EH (cell line): ENCODE measurements at regions not wholly inside any gene's neighbourhood (a gene's known extent, or its start where the extent isn't known, plus 50 kb on each side); places are given as distances from the start of the nearest gene placed in this dataset.
A peak's percentile ranks its signal among the peaks of the same experiment; 100 is the strongest.
"Not testable (repeated sequence)": the region's sequence is repeated elsewhere in the genome, so short reads cannot be mapped to it uniquely, and the experiment has no call there.

Source experiments
- DNase-seq: peaks from one replicate; pipeline ENCODE4 v3.0.0-alpha.2; 2015; ENCODE audit warnings: low read depth

DNA sequence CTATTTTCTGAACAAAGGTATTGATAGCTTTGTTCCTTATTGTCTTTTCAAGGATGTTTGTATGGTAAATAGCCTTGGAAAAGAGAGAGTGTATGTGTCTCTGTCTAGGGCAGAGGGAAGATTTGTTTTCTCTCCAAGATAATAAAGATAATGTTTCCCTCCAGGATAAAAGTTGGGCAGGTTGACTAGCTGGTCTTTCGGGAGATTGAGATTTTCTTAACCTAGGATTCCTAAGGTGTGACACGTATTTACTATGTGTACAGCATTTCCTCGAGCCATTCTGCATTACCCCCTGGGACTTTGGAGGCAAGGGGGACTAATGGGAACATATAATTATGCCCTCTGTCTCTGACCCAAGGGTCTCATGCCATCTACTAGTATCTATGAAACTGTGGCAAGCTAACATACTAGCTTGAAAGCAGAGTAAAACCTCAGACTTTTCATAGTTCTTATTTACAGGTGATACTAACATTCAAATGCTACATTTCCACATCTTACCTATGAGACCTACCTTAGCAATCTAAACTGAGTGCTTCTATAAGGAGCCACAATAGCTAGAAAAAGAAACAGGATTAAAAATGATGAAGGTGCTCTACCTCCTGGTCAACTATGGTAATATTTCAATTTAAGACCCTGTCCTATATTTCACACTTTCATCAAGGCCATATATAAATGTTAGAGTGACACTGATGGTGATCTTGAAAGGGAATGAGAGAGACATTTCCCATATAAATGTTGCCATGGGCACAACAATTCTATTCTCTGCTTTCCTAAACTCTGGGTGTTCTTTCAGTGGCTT is 252.9 kb upstream of the CBLB start:
- no peak for DNase-seq

DNA sequence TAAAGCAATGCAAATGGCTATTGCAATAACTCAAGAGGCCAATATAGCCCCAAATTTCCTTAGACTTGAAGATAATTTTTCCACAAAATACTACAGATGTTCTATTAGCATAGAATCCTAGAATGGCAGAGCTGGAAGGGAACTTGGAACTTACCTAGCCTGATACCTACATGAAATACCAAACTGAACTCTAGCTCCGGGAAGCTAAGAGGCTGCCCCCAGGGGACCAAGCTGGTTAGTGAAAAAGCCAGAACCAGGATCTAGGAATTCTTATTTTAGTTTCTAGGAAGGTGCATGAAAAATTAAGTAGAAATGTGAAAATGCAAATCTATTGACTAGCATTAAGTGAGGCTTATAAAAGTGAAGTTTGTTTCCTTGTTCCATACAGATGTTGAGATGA is 256.0 kb upstream of the CBLB start:
- DNase-seq, result no peak

DNA sequence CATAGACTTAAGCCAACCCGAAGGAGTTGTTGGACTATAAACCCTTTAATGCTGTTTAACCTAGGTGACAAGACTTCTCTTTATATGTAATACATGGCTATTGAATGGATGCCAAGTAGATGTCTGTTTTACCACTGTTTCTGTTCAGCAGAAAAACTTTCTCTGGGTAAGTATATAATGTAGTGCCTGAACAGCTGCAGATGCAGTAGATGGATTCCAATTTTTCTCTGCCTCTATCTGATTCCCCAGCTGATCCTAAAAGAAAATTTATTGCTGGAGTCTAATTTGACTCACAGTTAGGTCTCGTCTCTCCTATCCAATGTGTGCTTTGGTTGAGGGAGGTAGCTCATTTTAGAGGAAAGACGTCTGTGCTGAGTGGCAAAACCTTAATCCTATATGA is 256.5 kb upstream of the CBLB start:
- no peak for DNase-seq

DNA sequence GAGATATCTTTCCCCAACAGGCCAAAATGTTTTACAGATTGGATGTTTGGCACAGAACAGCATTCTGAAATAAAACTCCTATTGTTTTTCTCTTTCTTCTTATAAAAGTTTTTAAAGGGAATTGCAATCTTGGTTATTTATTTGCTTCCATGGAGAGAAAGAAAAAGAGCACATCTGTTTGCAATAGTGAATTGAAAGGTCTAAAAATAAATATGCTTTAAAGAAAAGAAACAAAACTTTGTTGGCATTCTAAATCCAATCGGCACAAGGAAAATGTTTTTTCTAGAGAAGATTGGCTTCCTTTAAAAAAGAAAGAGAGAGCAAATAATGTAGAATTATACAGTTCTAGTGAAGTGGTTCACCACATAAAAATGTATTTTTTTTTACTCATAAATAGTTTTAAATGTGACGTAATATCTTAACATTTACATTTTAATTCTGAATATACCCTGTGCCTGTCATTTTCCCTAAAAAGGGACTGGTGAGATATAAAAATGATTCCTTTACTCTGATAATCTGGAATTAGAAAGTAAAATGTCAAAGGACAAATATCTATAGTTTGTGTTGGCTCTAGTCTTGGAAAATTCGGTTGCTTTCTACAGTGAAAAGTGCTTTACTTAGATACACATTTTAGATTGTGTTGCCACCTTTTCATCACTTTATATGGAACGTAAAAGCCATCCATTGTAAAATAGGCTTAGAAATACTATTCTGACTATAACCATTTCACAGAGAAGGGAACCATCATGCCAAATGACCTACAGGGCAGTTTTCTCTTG is 257.4 kb upstream of the CBLB start:
- peak; percentile 44 for DNase-seq

GRCh38 chr3:106126846-106127235 is 258.0 kb upstream of the CBLB start:
- DNase-seq, result no peak

GRCh38 chr3:106129939-106130338 is 261.1 kb upstream of the CBLB start:
- no peak for DNase-seq

DNA sequence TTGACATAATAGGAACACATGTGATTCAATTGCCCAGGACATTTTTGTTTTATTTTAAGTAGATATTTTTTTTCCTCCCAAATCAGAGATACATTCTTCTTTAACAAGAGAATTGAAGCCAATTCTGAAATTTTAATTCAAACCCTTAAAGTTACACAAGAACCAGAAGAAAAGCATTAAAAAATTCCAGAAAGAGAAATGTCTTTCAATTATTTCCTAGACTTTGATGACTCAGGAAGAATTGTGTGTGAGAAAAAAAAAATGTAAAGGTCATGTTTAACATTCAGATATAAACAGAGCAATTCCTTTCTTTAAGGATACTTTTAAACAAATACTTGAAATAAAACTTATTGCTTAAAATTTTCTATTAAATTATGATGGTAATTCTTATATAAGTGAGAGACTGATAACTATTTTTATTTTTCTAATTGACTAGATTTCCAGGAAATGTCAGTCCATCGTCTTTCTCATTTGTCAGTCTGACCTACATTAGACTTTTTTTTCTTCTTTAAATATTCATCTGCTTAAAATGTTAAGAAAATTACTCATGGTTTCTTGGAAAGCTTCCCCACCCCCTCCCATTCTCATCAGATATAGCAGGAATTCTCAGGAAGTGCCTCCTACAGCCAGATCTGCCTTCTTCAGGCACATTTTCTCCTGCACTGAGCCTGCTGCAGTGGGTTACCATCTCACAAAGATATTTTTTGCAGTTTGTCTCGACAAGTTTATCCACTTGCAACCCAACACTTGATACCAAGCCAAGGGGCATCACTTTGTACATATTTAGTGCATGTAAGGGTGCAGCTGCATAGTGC is 261.8 kb upstream of the CBLB start:
- peak; percentile 92 for DNase-seq

- no peak for DNase-seq
These were observed 266.8 kb upstream of the CBLB start for GRCh38 chr3:106135451-106136160.

DNA sequence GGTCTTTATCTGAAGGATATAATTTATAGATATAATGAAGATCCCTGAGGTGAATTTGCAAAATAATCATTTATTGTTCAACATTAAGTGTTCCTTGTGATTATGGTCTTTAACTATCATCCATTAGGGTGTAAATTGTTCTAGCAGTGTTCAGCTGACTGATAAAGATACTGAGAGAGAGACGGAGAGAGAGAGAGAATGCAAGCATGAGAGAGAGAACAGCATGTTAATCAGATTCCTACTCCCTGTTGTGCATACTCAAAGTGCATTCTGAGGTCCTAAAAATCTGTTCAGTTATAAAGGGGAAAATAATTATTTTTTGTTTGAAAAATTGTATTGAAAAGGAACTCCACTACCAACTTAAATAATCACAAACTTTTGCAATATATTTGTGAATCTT is 271.0 kb upstream of the CBLB start:
- no peak for DNase-seq

GRCh38 chr3:106140431-106140830 is 271.6 kb upstream of the CBLB start:
- DNase-seq, result no peak

GRCh38 chr3:106144030-106144429 is 275.2 kb upstream of the CBLB start:
- DNase-seq, result peak; percentile 66

DNA sequence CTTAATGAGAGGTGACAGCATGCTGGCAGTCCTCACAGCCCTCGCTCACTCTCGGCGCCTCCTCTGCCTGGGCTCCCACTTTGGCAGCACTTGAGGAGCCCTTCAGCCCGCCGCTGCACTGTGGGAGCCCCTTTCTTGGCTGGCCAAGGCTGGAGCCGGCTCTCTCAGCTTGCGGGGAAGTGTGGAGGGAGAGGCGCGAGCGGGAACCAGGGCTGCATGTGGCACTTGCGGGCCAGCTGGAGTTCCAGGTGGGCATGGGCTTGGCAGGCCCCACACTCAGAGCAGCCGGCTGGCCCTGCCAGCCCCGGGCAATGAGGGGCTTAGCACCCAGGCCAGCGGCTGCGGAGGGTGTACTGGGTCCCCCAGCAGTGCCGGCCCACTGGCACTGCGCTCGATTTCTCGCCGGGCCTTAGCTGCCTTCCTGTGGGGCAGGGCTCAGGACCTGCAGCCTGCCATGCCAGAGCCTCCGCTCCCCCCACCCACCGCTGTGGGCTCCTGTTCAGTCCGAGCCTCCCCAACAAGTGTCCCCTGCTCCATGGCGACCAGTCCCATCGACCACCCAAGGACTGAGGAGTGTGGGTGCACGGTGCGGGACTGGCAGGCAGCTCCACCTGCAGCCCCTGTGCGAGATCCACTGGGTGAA is 279.7 kb upstream of the CBLB start:
- DNase-seq, result not testable (repeated sequence)

DNA sequence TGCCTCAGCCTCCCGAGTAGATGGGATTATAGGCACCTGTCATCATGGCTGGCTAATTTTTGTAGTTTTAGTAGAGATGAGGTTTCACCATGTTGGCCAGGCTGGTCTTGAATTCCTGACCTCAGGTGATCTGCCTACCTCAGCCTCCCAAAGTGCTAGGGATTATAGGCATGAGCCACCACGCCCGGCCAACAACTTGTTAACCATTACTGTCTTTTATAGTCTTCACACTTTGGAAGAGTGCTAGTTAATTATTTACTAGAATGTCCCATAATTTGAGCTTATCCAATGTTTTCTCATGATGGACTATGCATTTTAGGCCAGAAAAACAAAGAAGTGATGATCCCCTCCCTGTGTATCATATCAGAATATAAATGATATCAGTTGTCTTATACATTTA is 288.6 kb upstream of the CBLB start:
- DNase-seq, result no peak

DNA sequence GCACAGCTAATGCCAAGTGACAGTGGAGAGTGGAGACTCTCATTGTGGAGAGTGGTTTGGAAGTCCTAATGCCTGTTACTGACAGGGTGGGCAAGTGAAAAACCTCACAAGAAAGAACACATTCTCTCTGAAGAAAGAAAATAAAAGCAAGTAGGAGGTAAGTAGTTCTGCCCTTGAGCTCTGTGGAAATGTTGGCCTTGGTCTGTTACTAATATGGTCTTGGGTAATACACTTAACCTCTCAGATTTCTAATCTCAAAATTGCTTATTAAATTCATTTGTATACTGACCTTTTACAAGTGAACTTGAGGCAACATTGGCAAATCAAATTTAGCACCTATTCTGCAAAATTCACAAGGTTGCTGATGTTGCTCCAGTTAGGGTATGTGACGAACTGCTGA is 291.6 kb upstream of the CBLB start:
- no peak for DNase-seq

DNA sequence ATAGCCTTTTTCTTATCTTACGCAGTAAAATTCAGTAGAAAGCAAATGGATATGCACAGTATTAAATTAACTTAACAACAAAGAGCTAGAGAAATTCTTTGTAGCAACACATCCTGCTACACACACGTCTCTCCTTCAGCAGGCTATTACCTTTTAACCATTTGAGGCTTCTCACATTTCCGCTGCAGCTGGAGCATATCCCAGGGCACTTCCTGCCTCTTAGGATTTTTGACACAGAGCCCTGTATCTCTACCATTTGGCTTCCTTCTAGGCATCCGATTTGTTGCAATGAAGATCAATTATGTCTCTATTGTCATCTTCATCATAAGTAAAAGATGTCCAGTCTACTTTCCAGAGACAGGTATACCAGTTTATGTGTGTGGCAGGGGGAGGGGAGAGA is 292.4 kb upstream of the CBLB start:
- peak; percentile 9 for DNase-seq

DNA sequence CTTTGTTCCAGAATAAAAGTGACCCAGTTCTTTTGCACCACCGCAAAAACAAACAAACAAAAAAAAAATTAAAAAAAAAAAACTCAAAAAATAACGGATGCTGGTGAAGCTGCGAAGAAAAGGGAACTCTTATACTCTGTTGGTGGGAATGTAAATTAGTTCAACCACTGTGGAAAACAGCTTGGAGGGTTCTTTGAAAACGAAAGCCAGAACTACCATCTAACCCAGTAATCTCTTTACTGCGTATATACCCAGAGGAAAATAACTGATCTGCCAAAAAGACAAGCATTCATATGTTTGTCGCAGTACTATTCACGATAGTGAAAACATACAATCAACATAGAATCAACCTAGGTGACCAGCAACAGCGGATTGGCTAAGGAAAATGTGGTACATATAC is 298.9 kb upstream of the CBLB start:
- DNase-seq, result no peak

GRCh38 chr3:106168962-106169750 is 300.3 kb upstream of the CBLB start:
- no peak for DNase-seq

GRCh38 chr3:106170636-106171035 is 301.8 kb upstream of the CBLB start:
- no peak for DNase-seq

- DNase-seq, result no peak
These were observed 303.3 kb upstream of the CBLB start for GRCh38 chr3:106172101-106172500.

GRCh38 chr3:106172780-106173179 is 304.0 kb upstream of the CBLB start:
- DNase-seq, result no peak

DNA sequence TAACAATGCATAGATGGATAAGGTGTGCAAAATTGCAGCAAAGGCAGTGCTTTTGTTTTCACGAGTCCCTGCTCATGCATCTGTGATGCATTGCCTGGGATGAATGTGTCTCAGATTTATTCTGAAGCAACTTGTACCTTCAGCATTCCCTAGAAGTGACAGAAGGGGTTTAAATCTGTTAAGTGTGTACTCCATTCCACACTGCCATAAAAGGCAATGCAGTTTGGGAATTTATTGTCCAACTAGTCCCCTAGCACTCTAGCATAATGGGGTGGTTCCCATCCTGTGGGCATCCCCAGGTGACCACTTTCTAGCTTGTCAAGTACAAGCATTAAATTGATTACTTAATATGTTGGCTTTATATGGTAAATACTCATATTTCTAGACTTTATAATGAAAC is 306.5 kb upstream of the CBLB start:
- no peak for DNase-seq
